IPS DF 6.9 (cell line): ENCODE measurements at regions not wholly inside any gene's neighbourhood (a gene's known extent, or its start where the extent isn't known, plus 50 kb on each side); places are given as distances from the start of the nearest gene placed in this dataset.

Experiments
- DNase-seq: peaks from one replicate; pipeline ENCODE4 v3.0.0-alpha.2; 2013; ENCODE audit warnings: low read depth, low spot score
- H3K27ac ChIP-seq: one replicate; pipeline ENCODE4 v1.5.1; 2013; ENCODE audit warnings: low read length, control low read depth
- H3K27me3 ChIP-seq: 2 replicates; pipeline ENCODE4 v1.6.1; 2013; ENCODE audit warnings: mild to moderate bottlenecking, low read length; ENCODE audit not compliant: control insufficient read depth, insufficient read depth
- H3K36me3 ChIP-seq: 2 replicates; pipeline ENCODE4 v1.6.1; 2013; ENCODE audit warnings: low read length; ENCODE audit not compliant: control insufficient read depth, insufficient read depth
- H3K4me1 ChIP-seq: 2 replicates; pipeline ENCODE4 v1.6.1; 2013; ENCODE audit warnings: low read length; ENCODE audit not compliant: control insufficient read depth, insufficient read depth
- H3K4me3 ChIP-seq: 2 replicates; pipeline ENCODE4 v1.5.1; 2013; ENCODE audit warnings: mild to moderate bottlenecking, low read length
- H3K9me3 ChIP-seq: 2 replicates; pipeline ENCODE4 v1.6.1; 2013; ENCODE audit warnings: low read length, inconsistent platforms; ENCODE audit not compliant: control insufficient read depth, insufficient read depth
- WGBS: extraction: QIAGEN DNeasy Blood & Tissue Kit; methylation state at CpG from one replicate; pipeline ENCODE4 v1.1.7; 2013; ENCODE audit warnings: mixed read lengths, missing lambda C conversion rate; ENCODE audit not compliant: insufficient read length, insufficient coverage; 5-methylcytosine and 5-hydroxymethylcytosine counted together

DNA sequence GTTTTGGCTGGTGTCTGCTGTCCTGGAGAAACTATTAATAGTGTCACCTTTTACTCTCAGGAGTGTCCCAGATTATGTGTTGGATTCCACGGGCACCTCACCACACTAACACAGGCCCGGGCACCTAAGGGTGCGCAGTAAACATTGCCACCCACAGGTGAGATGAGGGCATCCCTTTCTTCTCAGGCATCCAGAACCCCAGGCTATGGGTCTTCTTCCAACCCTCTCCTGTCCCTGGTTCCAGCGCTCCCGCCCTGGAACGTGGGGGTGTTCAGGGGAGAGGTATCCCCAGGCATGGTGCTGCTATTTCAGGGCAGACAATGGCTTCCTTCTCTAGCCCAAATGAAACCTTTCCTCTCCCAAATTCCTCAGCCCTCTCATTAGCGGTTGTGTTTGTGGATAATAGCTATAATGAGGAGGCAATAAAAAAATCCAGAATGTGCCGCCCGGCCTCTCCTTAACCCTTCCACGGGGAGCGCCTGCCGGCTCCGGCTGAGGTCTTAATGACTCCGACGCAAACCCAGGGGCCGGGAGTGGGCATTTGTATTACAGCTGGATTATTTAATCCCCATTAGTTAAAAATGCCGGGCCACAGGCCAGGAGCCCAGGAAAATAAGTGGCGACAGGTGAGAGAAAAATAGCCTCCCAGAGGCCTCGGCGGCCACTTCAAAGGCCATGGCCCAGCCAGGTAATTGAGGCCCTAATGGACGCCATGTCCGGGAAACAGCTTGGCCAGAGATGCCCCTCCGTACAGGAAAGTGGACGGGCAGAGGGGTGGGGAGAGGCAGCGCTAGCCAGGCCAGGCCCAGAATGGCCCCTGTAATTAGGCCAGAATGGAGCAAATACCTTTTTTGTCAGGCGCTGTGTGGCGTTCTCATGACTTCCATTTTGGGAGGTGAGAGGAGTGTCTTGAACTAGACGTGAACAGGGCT lies 102.8 kb downstream of the IRX5 start:
- Histone ChIP-seq H3K27ac (no peak overlapping the region), H3K27me3 (no peaks in the 10 kb centered on the region), H3K9me3 (no peaks in the 10 kb centered on the region), H3K36me3 (no peaks in the 10 kb centered on the region), H3K4me1 (no peaks in the 10 kb centered on the region), H3K4me3 (no peak overlapping the region)
- DNase-seq = no peak
- no CpG with 5 or more reads among the region's 28 CpGs for WGBS

DNA sequence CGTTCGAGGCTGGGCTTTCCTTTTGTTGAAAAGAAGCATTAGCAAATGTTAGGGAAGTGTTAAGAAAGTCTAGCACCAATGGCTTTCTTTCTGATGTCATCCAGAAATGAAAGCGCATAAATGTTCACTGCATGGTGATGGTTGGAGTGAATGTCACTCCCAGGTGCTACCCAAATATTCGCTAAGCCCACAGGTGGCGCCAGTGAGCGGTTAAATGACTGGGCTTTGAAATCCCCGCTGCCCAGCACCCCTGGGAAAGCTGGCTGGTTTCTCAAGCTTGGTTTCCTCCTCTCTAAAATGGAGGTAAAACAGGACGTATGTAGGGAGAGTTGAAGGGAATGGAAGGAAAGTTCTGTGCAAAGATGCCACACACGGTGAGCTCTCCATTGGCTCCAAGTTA lies 104.4 kb downstream of the IRX5 start:
- H3K36me3 ChIP-seq = no peaks in the 10 kb centered on the region
- no peaks in the 10 kb centered on the region for H3K9me3 ChIP-seq
- no peaks in the 10 kb centered on the region for H3K4me1 ChIP-seq
- no peaks in the 10 kb centered on the region for H3K27me3 ChIP-seq
- H3K4me3 ChIP-seq = no peak overlapping the region
- WGBS = no CpG with 5 or more reads among the region's 9 CpGs
- DNase-seq = no peak
- H3K27ac ChIP-seq = no peak overlapping the region

DNA sequence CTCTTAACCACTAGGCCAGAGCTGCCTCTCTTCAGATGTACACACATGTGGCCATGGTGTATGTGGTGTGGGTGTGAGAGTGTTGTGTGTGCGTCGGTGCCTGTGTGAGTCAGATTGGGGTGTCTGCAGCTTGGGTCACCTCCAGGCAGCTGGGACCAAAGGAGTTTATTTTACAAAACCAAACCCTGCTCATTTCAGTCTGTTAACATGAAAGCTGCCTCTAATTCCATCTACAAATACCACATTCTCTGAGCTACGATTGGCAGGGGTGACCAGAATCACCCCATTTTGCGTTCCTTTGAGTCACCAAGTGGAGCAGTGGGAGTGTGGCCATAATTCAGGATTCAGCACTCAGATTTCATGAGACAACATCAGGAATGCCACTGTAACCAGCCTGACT lies 105.3 kb downstream of the IRX5 start:
- no peak for DNase-seq
- WGBS = no CpG with 5 or more reads among the region's 4 CpGs
- Histone ChIP-seq H3K27me3 (no peaks in the 10 kb centered on the region), H3K9me3 (no peaks in the 10 kb centered on the region), H3K4me1 (no peaks in the 10 kb centered on the region), H3K4me3 (no peak overlapping the region), H3K36me3 (no peaks in the 10 kb centered on the region), H3K27ac (no peak overlapping the region)

DNA sequence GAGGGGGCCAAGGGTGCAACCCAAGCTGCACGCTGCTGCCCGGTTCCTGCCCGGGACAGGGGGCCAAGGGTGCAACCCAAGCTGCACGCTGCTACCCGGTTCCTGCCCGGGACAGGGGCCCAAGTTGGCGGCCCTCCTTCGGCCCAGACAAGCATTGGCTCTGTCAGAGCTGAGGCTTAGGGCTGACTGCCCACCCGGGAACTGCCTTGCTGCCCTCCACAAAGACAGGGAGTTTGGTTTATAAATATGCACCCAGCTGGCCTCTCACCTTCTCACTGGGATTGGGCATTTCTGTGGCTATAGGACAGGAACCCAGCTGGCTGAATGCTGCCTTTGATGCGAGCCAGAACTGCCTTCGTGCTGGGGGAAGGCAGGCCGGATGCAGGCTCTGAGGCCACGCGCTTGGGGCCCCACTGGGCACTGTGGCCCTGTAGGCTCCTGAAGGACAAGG lies 105.7 kb downstream of the IRX5 start:
- Histone ChIP-seq H3K9me3 (no peaks in the 10 kb centered on the region), H3K27me3 (no peaks in the 10 kb centered on the region), H3K4me3 (no peak overlapping the region), H3K4me1 (no peaks in the 10 kb centered on the region), H3K27ac (no peak overlapping the region), H3K36me3 (no peaks in the 10 kb centered on the region)
- no CpG with 5 or more reads among the region's 14 CpGs for WGBS
- no peak for DNase-seq

DNA sequence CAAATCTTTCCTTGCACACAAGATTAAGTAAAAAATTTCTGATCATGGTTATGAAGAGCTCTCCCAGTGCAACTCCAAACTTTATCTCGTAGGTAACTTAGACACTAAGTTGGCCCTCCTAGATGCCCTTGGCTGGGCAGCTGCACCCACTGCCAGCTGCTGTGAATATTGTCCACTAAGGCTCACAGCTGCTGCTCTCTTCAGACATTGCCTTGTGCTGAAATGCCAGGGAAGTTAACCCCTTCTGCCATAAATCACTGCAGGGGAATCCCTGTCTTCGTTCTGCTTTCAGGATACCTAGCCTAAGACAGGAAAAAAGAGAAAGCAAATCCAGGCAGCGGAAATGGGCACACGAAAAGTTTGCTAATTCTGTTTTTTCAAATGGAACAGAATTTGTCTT lies 106.4 kb downstream of the IRX5 start:
- Histone ChIP-seq H3K36me3 (no peaks in the 10 kb centered on the region), H3K4me1 (no peaks in the 10 kb centered on the region), H3K4me3 (no peak overlapping the region), H3K27ac (no peak overlapping the region), H3K9me3 (no peaks in the 10 kb centered on the region), H3K27me3 (no peaks in the 10 kb centered on the region)
- WGBS = no CpG with 5 or more reads among the region's 4 CpGs
- no peak for DNase-seq

DNA sequence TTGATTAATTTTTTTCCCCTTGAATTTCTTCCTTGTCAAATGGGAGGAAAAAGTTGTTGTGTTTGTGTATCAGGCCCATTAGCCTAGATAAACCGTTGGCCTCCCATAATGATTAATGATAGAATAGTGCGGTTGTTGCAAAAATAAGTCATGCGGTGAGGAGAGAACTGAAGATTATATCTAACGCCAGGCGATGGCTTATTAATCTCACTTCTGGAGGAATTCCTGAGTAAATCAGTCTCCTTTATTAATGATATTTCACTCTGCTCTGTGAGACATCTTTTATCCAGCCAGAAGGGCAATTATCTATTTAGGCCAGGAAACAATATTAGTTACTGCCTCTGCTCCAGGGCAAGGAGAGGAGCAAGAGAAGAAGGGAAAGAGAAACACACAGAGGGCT lies 107.3 kb downstream of the IRX5 start:
- H3K36me3 ChIP-seq = no peaks in the 10 kb centered on the region
- H3K4me3 ChIP-seq = no peak overlapping the region
- no peaks in the 10 kb centered on the region for H3K27me3 ChIP-seq
- no peak overlapping the region for H3K27ac ChIP-seq
- H3K4me1 ChIP-seq = no peaks in the 10 kb centered on the region
- no peak for DNase-seq
- no CpG with 5 or more reads among the region's 5 CpGs for WGBS
- no peaks in the 10 kb centered on the region for H3K9me3 ChIP-seq

DNA sequence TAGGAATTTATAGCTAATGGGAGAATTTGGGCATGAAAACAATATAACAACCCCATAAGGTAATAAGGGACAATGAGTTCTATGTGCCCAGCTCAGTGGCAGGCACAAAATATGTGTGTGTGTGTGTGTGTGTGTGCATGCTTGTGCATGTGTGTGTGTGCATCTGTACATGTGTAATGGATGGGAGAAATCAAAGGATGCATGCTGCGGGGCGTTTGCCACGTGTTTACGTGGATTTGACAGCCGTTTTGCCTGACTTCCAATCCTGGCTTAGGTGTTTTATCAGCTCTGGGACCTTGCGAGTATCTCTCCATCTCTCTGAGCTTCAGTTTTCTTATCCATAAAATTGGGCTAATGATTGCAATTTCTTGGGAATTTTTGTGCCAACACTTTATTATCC lies 108.4 kb downstream of the IRX5 start:
- Histone ChIP-seq H3K27ac (no peak overlapping the region), H3K4me3 (no peak overlapping the region), H3K36me3 (no peaks in the 10 kb centered on the region), H3K27me3 (no peaks in the 10 kb centered on the region), H3K4me1 (no peaks in the 10 kb centered on the region), H3K9me3 (no peaks in the 10 kb centered on the region)
- no CpG with 5 or more reads among the region's 6 CpGs for WGBS
- no peak for DNase-seq

DNA sequence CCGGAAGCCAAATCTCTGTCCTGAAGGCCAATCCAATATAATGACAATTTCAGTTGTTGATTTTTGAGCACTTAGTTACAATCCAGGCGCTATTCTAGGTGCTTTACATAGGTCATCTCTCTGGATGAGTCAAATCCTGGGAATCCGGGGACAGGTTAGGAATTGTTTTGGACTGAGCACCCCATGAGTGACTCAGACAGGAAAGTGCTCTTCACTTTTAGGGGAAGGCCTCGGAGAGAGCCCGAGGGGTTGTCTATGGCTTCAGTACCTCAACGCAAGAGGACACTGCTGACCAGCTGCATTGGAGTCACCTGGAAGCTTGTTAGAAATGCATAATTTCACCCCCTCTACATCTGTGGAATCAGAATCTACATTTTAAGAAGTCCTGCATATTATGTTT lies 108.8 kb downstream of the IRX5 start:
- Histone ChIP-seq H3K27me3 (no peaks in the 10 kb centered on the region), H3K4me1 (no peaks in the 10 kb centered on the region), H3K36me3 (no peaks in the 10 kb centered on the region), H3K9me3 (no peaks in the 10 kb centered on the region), H3K4me3 (no peak overlapping the region), H3K27ac (no peak overlapping the region)
- DNase-seq = no peak
- no CpG with 5 or more reads among the region's 6 CpGs for WGBS

DNA sequence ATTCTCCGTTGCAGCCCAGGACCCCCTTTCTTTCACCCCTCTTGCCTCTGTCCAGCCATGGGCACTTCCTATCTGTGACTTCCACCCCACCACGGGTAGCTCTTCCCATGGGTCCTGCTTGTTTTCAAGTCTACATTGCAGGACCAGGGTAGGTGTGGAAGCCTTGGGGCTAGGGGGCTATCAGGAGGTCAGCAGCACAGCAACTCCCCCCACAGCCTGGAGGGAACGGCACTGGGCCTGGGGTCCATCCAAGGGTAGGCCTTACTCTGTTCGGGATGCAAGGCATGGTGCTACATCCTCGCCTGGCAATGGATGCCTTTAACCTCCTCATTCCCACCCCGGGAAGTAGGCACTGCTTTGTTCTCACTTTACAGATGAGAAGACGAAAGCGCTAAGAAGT lies 109.3 kb downstream of the IRX5 start:
- WGBS = no CpG with 5 or more reads among the region's 8 CpGs
- no peak for DNase-seq
- Histone ChIP-seq H3K9me3 (no peaks in the 10 kb centered on the region), H3K36me3 (no peaks in the 10 kb centered on the region), H3K4me1 (no peaks in the 10 kb centered on the region), H3K27ac (no peak overlapping the region), H3K27me3 (no peaks in the 10 kb centered on the region), H3K4me3 (no peak overlapping the region)

DNA sequence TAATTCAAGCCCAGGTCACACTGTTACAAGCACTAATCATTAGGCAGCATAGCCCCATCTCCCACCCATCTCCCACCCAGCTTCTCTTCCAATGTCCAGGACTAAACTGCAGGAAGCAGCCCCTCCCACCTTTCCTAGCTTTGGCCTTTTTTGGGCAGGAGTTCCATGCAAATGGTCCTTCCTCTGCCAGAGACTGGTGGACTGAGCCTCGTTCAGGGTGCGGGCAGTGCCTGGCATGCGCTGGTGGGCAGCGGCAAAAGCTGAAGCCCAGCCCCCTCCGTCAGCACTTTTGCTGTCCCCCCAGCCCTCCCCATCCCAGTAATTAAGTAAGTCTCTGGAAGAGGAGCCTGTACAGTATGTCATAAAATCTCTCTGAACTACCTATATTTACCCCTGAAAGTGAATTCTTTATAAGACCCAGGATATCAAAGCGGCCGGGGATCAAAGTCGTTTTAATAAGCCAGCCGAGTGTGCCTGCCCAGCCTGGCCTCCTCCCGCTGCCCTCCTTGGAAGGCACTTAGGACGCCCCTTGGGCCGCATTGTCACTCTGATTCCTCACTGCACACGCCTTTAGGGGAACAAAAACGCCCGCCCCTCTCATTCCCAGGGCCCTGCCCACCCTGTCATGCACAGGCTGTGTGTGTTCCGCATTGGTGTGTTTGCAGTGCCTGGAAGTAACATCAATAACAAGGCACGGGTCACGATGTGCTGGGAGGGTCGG lies 109.9 kb downstream of the IRX5 start:
- no peak for DNase-seq
- H3K4me3 ChIP-seq = no peak overlapping the region
- H3K9me3 ChIP-seq = no peaks in the 10 kb centered on the region
- no peaks in the 10 kb centered on the region for H3K36me3 ChIP-seq
- no peaks in the 10 kb centered on the region for H3K4me1 ChIP-seq
- H3K27ac ChIP-seq = no peak overlapping the region
- no peaks in the 10 kb centered on the region for H3K27me3 ChIP-seq
- no CpG with 5 or more reads among the region's 19 CpGs for WGBS
